Cardiac muscle cell (in vitro differentiated cells and primary cell): ENCODE measurements at regions not wholly inside any gene's neighbourhood (a gene's known extent, or its start where the extent isn't known, plus 50 kb on each side); places are given as distances from the start of the nearest gene placed in this dataset.

Experiments used
- DNase-seq, 2 donors: peaks; one replicate each; pipeline versions ENCODE4 v3.0.0 to v3.0.0-alpha.2; 2010 to 2017; ENCODE audit warnings: low read depth in 1 of 2, low spot score in 1 of 2
- H3K27ac ChIP-seq: fragments of 200-600 bp; sonication (generic); 2 replicates; pipeline ENCODE4 v1.5.1; 2016
- H3K27me3 ChIP-seq: fragments of 200-600 bp; sonication (generic); 2 replicates; pipeline ENCODE4 v1.6.0; 2016; ENCODE audit warnings: control low read depth
- H3K36me3 ChIP-seq: fragments of 200-600 bp; sonication (generic); 2 replicates; pipeline ENCODE4 v1.5.1; 2016; ENCODE audit warnings: control low read depth
- H3K4me1 ChIP-seq: fragments of 200-600 bp; sonication (generic); 2 replicates; pipeline ENCODE4 v1.8.1; 2017; ENCODE audit warnings: low read depth, mild to moderate bottlenecking, mixed run types
- H3K4me3 ChIP-seq: fragments of 200-600 bp; sonication (generic); 2 replicates; pipeline ENCODE4 v1.5.1; 2016; ENCODE audit warnings: mild to moderate bottlenecking
- H3K9me3 ChIP-seq: fragments of 200-600 bp; sonication (generic); 2 replicates; pipeline ENCODE4 v1.5.1; 2017; ENCODE audit warnings: low read depth, mild to moderate bottlenecking, control low read depth
- TF ChIP-seq, protein P1 (sequence below): IDR thresholded peaks from 2 replicates; pipeline ENCODE4 v1.5.1; 2012; ENCODE audit warnings: low read depth, mild to moderate bottlenecking, low read length

- Histone ChIP-seq H3K27ac (no peak overlapping the region), H3K27me3 (peaks cover 15% of the 10 kb centered on the region), H3K4me3 (no peak overlapping the region), H3K9me3 (no peaks in the 10 kb centered on the region), H3K36me3 (no peaks in the 10 kb centered on the region), H3K4me1 (no peaks in the 10 kb centered on the region)
- TF ChIP-seq, protein P1, sequence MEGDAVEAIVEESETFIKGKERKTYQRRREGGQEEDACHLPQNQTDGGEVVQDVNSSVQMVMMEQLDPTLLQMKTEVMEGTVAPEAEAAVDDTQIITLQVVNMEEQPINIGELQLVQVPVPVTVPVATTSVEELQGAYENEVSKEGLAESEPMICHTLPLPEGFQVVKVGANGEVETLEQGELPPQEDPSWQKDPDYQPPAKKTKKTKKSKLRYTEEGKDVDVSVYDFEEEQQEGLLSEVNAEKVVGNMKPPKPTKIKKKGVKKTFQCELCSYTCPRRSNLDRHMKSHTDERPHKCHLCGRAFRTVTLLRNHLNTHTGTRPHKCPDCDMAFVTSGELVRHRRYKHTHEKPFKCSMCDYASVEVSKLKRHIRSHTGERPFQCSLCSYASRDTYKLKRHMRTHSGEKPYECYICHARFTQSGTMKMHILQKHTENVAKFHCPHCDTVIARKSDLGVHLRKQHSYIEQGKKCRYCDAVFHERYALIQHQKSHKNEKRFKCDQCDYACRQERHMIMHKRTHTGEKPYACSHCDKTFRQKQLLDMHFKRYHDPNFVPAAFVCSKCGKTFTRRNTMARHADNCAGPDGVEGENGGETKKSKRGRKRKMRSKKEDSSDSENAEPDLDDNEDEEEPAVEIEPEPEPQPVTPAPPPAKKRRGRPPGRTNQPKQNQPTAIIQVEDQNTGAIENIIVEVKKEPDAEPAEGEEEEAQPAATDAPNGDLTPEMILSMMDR = no peak
- DNase-seq = no peak
These were observed 89.4 kb upstream of the SIRPA start for GRCh38 chr20:1805816-1806215.

- no peak for DNase-seq
- TF ChIP-seq, protein P1 = no peak
- H3K27me3 ChIP-seq = peaks cover 18% of the 10 kb centered on the region
These were observed 90.0 kb upstream of the SIRPA start for GRCh38 chr20:1805161-1805581.

DNA sequence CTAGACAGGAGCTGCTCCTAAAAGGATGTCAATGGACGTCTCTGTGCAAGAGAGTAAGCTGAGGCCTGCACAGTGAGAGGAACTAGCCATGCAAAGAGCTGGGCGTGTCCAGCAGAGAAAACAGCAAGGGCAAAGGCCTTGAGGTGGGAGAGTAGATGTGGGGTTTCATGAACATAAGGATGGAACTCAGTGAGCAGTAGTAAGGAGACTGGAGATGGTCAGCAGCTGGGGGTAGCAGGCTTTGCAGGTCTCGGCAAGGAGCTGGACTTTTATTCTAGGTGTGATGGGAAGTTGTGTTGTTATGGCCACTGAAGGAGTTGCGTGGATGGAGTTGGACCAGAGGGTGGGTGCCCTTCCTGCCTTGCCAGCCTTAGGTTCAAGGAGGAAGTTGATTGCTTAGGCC is 90.7 kb upstream of the SIRPA start:
- Histone ChIP-seq H3K36me3 (no peaks in the 10 kb centered on the region), H3K4me1 (no peaks in the 10 kb centered on the region), H3K27me3 (peaks cover 21% of the 10 kb centered on the region)

More at GRCh38 chr20:1805161-1805581, 90.0 kb upstream of the SIRPA start:
- Histone ChIP-seq H3K4me1 (no peaks in the 10 kb centered on the region), H3K9me3 (no peaks in the 10 kb centered on the region), H3K36me3 (no peaks in the 10 kb centered on the region), H3K4me3 (no peak overlapping the region), H3K27ac (no peak overlapping the region)

GRCh38 chr20:1803932-1804501 is 91.2 kb upstream of the SIRPA start:
- H3K4me3 ChIP-seq = peak overlapping the region; percentile 64
- TF ChIP-seq, protein P1 = no peak
- no peaks in the 10 kb centered on the region for H3K4me1 ChIP-seq
- peaks cover 22% of the 10 kb centered on the region for H3K27me3 ChIP-seq
- H3K9me3 ChIP-seq = no peaks in the 10 kb centered on the region
- no peak for DNase-seq
- H3K36me3 ChIP-seq = no peaks in the 10 kb centered on the region
- no peak overlapping the region for H3K27ac ChIP-seq

More for the DNA sequence above, 90.7 kb upstream of the SIRPA start:
- DNase-seq = no peak
- TF ChIP-seq, protein P1 = no peak
- no peaks in the 10 kb centered on the region for H3K9me3 ChIP-seq
- no peak overlapping the region for H3K27ac ChIP-seq
- H3K4me3 ChIP-seq = no peak overlapping the region

DNA sequence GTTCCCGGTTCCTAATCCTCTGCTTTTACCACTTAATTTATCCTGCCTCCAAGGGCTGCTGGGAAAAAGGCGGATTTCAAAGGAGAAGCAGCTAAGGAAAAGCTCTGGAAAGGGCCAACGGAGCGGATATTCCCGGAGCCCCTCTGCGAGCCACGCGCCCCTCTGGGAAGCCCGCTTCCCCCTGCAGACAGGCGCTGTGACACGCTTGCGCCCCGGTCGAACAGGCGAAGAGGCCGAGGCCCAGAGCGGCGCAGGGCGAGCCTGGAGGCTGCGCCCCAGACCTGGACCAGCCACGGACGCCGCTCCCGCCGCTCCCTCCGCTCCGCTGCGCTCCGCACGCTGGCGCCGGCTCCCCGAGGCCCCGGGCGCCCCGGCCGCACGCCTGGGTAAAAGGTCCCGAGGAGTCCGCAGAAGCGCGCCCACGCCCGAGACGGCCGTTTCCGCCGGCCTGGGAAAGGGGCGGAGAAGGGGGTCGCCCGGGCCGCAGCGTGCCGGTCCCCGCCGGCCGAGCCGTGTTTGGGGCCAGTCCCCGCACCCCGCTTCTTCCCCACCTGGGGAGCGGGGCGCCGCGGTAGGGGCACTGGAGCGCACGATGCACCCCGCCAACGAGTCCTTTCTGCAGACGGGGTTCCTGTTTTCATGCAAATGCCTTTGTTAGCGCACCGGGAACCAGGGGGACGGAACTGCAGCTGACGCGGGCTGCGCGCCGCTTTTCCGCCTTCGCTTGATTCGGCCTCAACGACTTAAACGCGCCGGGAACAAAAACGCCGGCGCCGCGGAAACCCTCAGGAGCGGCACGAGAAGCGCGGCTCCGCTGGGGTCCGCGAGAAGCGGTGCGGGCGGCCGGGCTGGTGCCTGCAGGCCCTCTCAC is 91.9 kb upstream of the SIRPA start:
- peak; percentile 80 to 81 for DNase-seq
- Histone ChIP-seq H3K27ac (no peak overlapping the region), H3K4me1 (no peaks in the 10 kb centered on the region), H3K27me3 (peaks cover 22% of the 10 kb centered on the region), H3K36me3 (no peaks in the 10 kb centered on the region), H3K9me3 (no peaks in the 10 kb centered on the region), H3K4me3 (peak overlapping the region; percentile 64)
- TF ChIP-seq, protein P1 = no peak
